Mucosa of gallbladder (tissue), 1 donor: ENCODE measurements at regions not wholly inside any gene's neighbourhood (a gene's known extent, or its start where the extent isn't known, plus 50 kb on each side); places are given as distances from the start of the nearest gene placed in this dataset.
"Not testable (repeated sequence)": the region's sequence is repeated elsewhere in the genome, so short reads cannot be mapped to it uniquely, and the experiment has no call there.

ENCODE experiments used
- DNase-seq: peaks from one replicate; pipeline ENCODE4 v3.0.0-alpha.2; 2020; ENCODE audit warnings: low spot score
- donor health status: DM: no; HTN: no; CAD: no.

DNA sequence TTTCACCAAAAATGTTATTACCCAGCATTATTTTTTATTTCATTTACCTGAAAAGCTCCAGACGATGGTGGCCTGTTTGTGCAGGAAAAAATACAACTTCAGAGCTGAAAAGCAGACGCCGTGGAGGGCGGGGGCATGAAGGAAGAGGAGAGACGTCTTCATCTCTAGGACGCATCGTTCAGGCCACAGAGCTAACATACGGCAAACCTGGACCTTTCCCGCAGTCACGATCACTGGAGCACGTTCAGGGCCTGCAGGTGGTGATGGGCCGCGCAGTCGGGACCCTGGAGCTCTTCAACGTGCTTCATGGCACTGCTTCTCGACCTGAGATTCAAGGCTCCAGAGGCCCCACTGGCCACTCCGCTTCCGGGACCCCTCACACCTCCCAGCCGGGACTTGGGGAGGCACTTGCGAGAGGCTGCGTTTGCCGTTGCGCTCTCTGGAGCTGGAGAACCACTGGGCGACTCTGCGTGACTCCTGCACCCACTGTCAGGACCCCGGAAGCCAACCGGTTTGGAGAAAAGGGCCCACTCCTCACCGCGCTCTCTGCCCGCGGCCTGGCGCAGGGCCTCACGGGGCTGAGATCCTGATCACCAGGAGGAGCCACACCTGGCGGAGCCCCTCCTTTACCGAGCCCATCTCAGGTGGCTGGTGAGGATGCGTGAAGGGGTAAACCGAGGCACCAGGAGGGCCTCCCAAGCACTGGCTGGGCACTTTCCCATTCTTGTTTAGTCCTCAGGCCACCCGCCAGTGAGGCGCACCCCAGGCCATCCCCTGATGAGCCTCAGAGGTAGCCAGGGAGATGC is 164.4 kb upstream of the AFDN start:
- no peak for DNase-seq

GRCh38 chr6:167662881-167663205 is 163.9 kb upstream of the AFDN start:
- no peak for DNase-seq

- DNase-seq, result no peak
Observed at GRCh38 chr6:167663316-167663715, 163.4 kb upstream of the AFDN start.

DNA sequence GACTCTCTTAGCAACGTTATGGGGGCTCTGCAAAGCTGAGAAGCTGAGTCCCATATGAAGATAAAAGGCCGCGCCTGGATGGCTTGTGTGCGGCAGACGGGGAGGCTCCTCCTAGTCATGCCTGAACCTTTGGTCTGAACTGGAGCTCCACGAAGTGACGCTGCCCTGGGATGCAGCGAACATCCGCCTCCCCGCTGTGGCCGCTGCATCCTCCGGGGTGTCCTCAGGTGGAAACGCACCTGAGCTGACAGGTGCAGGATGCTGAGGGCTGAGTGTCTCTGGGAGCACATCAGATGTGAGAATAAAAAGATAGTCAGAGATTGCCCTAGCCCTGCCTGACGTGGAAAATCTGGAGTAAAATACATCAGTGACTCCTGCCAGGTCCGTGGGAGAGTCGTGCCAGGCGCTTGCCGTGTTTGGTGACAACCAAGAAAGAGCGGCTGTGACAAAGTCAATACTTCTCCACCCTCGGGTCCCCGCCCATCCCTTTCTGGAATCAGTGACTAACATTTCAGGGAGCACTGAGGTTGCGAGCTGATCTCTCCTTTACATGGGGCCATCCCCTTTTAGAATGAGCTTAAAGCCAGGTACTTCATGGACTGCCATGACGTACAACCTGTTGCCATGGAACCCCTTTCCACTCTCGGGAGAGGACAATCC is 162.8 kb upstream of the AFDN start:
- peak; percentile 46 for DNase-seq

- no peak for DNase-seq
Observed at GRCh38 chr6:167664678-167665660, 161.7 kb upstream of the AFDN start.

GRCh38 chr6:167665698-167666330 is 160.9 kb upstream of the AFDN start:
- DNase-seq, result no peak

DNA sequence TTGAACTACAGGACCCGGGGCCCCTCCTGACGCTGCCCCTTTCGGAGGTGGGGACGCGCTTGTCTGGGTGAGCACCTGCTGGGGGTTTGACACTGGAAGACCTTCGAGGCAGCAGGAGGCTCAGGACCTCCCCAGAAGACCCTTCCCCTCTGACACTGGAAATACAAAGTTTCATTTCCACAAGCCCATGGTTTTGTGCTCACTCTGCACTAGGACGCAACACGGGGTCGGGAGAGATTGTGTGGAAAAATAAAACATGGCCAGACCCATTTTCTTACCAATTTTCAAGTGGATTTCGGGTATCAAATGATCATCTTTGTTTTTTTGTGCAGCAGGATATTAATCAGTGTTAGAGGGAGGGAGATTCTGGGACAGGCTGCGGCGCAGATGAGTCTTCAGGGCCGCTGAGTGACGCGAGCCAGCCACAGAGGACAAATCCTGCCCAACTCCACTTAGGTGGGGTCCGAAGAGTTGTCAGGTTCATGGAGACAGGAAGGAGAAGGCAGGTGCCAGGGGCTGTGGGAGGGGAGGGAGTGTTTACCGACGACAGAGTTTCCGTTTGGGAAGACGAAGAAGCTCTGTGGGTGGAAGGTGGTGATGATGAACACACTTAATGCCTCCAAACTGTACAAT is 160.0 kb upstream of the AFDN start:
- DNase-seq, result no peak

- no peak for DNase-seq
Observed at GRCh38 chr6:167667204-167668018, 159.3 kb upstream of the AFDN start.

DNA sequence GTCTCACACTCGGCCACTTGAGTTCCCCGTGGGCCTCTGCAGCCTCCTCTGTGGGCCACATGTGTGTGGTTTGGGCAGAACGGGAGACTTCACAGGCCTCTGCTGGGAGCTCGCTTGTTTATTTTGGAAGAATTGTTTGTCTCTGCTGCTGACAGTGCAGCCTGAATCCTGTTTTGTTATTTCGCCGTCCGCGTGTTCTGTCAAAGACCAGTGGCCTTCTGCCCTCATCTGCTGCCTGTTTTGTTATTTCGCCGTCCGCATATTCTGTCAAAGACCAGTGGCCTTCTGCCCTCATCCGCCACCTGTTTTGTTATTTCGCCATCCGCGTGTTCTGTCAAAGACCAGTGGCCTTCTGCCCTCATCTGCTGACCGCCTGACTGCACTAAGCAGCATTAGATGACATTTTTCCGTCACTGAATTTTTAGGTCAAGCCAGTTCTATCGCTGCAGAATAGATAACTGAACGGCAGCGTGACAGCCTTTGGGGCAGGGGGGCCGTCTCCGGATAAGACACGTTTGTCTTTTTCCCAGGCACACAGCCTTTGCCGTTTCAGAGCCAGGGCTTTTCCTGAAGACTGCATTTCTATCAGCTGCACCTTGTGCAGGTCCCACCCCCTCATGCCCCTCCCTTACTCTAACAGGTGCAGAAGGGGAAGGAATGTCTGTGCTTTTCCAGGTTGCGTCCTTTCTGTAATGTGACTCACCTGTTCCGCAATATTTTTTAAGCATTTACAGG is 158.5 kb upstream of the AFDN start:
- DNase-seq, result peak; percentile 42

DNA sequence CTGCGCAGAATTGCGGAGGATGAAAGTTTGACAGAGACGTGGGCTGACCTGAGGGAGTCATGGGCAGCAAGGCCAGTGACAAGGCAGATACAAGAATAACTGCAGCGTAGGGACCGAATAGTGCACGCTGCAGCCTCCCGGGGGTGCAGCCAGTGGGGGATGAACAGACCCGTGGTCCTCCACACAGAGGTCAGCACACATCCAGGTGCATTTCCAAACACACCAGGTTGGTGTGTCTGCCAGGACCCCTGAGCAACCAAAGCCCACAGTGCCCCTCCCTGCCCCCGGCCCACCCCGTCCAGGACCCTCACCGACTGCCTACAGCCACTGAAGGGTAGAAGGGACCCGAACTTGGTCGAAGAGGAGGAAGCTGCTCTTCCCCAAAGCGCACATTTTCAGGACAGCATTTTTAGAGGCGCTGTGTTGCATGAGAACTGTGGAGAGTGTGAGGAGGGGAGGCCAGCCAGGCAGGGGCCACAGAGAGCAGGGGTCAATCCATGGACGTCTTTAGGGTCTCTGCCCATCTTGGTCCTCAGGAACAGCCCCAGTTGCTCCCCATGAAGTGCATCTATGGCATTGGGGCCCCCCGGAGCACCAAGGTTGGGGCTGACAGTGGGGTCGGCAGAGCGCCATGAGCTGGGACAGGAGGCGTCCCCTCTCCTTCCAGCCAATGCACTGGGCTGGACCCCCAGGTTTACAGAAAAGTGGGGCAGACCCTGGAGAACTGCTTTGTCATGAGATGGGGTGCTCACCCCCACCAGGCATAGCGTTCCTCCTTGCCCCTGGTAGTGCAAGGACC is 157.8 kb upstream of the AFDN start:
- no peak for DNase-seq

DNA sequence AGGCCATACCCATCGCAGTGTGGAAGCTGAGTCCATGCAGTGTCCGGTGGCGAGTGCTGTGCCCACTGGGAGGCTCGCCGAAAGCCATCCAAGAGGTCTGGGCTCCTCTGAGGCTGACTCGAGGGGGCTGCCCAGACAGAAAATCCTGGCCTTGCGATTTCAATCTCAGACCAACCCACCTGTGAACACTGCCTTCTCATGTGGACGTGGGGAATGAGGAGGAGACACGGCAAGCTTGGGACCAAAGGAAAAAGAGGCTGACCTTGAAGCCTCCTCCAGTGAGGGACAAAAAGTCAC is 157.2 kb upstream of the AFDN start:
- DNase-seq, result no peak

GRCh38 chr6:167669870-167670802 is 156.6 kb upstream of the AFDN start:
- no peak for DNase-seq

DNA sequence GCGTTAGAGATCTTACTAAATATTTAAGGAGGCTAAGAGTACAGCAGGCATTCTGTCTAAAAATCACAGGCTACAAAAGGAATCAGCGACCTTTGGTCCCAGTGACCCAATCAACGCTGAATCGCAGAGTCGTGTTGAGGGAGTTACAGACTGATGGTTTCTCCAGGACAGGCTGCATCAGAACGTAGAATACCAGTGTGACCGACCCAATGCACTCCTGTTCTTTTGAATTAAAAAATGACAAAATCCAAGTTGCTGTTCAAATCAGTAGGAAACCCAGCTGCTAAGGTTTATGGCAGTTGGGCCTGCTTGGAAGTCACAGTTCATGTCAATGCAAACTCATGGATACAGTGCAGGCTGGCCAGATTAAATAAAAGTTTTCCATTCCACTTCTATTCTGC is 155.8 kb upstream of the AFDN start:
- DNase-seq, result no peak

DNA sequence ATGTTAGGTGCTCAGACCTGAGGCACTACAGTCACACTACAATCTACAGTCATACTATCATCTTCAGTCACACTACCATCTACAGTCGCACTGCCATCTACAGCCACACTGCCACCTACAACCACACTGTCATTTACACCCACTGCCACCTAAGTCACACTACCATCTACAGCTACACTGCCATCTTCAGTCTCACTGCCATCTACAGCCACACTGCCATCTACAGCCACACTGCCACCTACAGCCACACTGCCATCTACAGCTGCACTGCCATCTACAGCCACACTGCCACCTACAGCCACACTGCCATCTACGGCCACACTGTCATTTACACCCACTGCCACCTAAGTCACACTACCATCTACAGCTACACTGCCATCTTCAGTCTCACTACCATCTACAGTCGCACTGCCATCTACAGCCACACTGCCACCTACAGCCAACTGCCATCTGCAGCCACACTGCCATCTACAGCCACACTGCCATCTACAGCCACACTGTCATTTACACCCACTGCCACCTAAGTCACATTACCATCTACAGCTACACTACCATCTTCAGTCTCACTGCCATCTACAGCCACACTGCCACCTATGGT is 155.2 kb upstream of the AFDN start:
- DNase-seq, result not testable (repeated sequence)

DNA sequence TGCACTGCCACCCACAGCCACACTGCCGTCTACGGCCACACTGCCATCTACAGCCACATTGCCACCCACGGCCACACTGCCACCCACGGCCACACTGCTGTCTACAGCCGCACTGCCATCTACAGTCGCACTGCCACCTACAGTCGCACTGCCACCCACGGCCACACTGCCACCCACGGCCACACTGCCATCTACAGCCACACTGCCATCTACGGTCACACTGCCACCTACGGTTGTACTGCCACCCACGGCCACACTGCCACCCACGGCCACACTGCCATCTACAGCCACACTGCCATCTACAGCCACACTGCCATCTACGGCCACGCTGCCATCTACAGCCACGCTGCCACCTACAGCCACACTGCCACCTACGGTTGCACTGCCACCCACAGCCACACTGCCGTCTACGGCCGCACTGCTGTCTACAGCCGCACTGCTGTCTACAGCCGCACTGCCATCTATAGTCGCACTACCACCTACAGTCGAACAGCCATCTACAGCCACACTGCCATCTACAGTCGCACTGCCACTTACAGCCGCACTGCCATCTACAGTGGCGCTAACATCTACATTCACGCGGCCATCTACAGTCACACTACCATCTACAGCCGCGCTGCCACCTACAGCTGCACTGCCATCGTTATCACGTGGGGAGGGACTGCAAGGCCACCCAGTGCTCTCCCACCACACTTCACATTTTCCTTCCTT is 154.6 kb upstream of the AFDN start:
- no peak for DNase-seq

DNA sequence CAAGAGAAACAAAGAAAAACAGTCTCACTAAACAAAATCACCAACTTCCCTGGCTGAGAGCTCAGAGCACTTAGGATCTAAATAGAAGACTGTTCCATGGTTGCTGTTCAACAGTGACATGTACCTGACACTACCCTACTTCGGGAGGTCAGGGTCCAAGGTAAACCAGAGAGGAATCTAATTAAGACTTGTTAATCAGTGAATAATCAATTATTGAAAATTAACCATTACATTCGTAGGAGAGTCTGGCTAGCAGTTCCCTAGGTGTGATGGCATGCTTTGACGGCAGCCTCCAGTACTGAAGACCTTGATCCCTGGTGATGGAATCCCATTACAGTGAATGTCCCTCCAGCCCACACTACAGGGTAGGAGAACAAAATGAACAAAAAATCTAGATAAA is 154.0 kb upstream of the AFDN start:
- no peak for DNase-seq

- DNase-seq, result no peak
Observed at GRCh38 chr6:167673946-167674345, 152.8 kb upstream of the AFDN start.
